ENCODE measurements at regions not wholly inside any gene's neighbourhood (a gene's known extent, or its start where the extent isn't known, plus 50 kb on each side); places are given as distances from the start of the nearest gene placed in this dataset.
A peak's percentile ranks its signal among the peaks of the same experiment; 100 is the strongest.

- no peak for TF ChIP-seq USF2 (IDR thresholded peaks at IDR 0.05; ENCODE audit: low read depth, low read length)
- TF ChIP-seq USF2 (CRISPR knock-in tag; IDR thresholded peaks at IDR 0.05; ENCODE audit: borderline replicate concordance) = no peak
- TF ChIP-seq, protein P1, sequence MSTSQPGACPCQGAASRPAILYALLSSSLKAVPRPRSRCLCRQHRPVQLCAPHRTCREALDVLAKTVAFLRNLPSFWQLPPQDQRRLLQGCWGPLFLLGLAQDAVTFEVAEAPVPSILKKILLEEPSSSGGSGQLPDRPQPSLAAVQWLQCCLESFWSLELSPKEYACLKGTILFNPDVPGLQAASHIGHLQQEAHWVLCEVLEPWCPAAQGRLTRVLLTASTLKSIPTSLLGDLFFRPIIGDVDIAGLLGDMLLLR (CRISPR knock-in tag; IDR thresholded peaks at IDR 0.05) = no peak
- TF ChIP-seq ZBTB21 (CRISPR knock-in tag; IDR thresholded peaks at IDR 0.05) = no peak
- no peak for TF ChIP-seq PRPF4 (IDR thresholded peaks at IDR 0.05; ENCODE audit: low read depth, low read length, poor library complexity, severe bottlenecking)
- peak; percentile 35; the same call in 1 of the 2 replicates for TF ChIP-seq SALL1 (CRISPR knock-in tag; IDR thresholded peaks at IDR 0.05)
- TF ChIP-seq SRY (CRISPR knock-in tag; IDR thresholded peaks at IDR 0.05) = no peak
- TF ChIP-seq, protein P2, sequence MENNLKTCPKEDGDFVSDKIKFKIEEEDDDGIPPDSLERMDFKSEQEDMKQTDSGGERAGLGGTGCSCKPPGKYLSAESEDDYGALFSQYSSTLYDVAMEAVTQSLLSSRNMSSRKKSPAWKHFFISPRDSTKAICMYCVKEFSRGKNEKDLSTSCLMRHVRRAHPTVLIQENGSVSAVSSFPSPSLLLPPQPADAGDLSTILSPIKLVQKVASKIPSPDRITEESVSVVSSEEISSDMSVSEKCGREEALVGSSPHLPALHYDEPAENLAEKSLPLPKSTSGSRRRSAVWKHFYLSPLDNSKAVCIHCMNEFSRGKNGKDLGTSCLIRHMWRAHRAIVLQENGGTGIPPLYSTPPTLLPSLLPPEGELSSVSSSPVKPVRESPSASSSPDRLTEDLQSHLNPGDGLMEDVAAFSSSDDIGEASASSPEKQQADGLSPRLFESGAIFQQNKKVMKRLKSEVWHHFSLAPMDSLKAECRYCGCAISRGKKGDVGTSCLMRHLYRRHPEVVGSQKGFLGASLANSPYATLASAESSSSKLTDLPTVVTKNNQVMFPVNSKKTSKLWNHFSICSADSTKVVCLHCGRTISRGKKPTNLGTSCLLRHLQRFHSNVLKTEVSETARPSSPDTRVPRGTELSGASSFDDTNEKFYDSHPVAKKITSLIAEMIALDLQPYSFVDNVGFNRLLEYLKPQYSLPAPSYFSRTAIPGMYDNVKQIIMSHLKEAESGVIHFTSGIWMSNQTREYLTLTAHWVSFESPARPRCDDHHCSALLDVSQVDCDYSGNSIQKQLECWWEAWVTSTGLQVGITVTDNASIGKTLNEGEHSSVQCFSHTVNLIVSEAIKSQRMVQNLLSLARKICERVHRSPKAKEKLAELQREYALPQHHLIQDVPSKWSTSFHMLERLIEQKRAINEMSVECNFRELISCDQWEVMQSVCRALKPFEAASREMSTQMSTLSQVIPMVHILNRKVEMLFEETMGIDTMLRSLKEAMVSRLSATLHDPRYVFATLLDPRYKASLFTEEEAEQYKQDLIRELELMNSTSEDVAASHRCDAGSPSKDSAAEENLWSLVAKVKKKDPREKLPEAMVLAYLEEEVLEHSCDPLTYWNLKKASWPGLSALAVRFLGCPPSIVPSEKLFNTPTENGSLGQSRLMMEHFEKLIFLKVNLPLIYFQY (CRISPR knock-in tag; IDR thresholded peaks at IDR 0.05; ENCODE audit: borderline replicate concordance) = no peak
- TF ChIP-seq, protein P3, sequence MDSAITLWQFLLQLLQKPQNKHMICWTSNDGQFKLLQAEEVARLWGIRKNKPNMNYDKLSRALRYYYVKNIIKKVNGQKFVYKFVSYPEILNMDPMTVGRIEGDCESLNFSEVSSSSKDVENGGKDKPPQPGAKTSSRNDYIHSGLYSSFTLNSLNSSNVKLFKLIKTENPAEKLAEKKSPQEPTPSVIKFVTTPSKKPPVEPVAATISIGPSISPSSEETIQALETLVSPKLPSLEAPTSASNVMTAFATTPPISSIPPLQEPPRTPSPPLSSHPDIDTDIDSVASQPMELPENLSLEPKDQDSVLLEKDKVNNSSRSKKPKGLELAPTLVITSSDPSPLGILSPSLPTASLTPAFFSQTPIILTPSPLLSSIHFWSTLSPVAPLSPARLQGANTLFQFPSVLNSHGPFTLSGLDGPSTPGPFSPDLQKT (CRISPR knock-in tag; IDR thresholded peaks at IDR 0.05; ENCODE audit: borderline replicate concordance) = no peak
- TF ChIP-seq RNF2 (conservative IDR thresholded peaks at IDR 0.05; ENCODE audit: low read depth) = no peak
- TF ChIP-seq ZNF350 (CRISPR knock-in tag; IDR thresholded peaks at IDR 0.05; ENCODE audit: borderline replicate concordance, low read depth) = no peak
- TF ChIP-seq ZNF83 (CRISPR knock-in tag; IDR thresholded peaks at IDR 0.05; ENCODE audit: borderline replicate concordance) = no peak
- TF ChIP-seq, protein P4, sequence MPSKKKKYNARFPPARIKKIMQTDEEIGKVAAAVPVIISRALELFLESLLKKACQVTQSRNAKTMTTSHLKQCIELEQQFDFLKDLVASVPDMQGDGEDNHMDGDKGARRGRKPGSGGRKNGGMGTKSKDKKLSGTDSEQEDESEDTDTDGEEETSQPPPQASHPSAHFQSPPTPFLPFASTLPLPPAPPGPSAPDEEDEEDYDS (CRISPR knock-in tag; IDR thresholded peaks at IDR 0.05) = no peak
- no peak for TF ChIP-seq HHEX (CRISPR knock-in tag; IDR thresholded peaks at IDR 0.05)
- no peak for TF ChIP-seq CCDC6 (CRISPR knock-in tag; IDR thresholded peaks at IDR 0.05)
- TF ChIP-seq PCBP2 (optimal IDR thresholded peaks at IDR 0.05; ENCODE audit: low read depth, low read length, poor library complexity, severe bottlenecking) = no peak
- TF ChIP-seq ZNF274 (CRISPR knock-in tag; IDR thresholded peaks at IDR 0.05) = no peak
- TF ChIP-seq ZSCAN22 (CRISPR knock-in tag; IDR thresholded peaks at IDR 0.05) = no peak
- peak; percentile 26; the same call in 1 of the 2 replicates for TF ChIP-seq SOX5 (CRISPR knock-in tag; IDR thresholded peaks at IDR 0.05; ENCODE audit: borderline replicate concordance)
- no peak for TF ChIP-seq MNT (IDR thresholded peaks at IDR 0.05)
- no peak for TF ChIP-seq ADNP (CRISPR knock-in tag; IDR thresholded peaks at IDR 0.05)
Measured at GRCh38 chr6:147058786-147059385, 145.3 kb upstream of the STXBP5 start (continued).
